Coronary artery (tissue), 2 donors: ENCODE measurements at regions not wholly inside any gene's neighbourhood (a gene's known extent, or its start where the extent isn't known, plus 50 kb on each side); places are given as distances from the start of the nearest gene placed in this dataset.

ENCODE experiments used
- DNase-seq: peaks from one replicate; pipeline ENCODE4 v3.0.0-alpha.2; 2017; ENCODE audit warnings: low spot score
- H3K27ac ChIP-seq, 2 donors: fragments of 200-600 bp; sonication (generic); one replicate each; pipeline ENCODE4 v1.5.1; 2016 to 2019
- H3K4me3 ChIP-seq: fragments of 200-600 bp; sonication (generic); 2 replicates; pipeline ENCODE4 v1.5.1; 2016; ENCODE audit warnings: mild to moderate bottlenecking, moderate library complexity
- TF ChIP-seq, protein P1 (sequence below): fragments of 200-600 bp; sonication (generic); IDR thresholded peaks from one replicate; pipeline ENCODE4 v1.5.1; 2019; ENCODE audit warnings: antibody characterized with exemption

DNA sequence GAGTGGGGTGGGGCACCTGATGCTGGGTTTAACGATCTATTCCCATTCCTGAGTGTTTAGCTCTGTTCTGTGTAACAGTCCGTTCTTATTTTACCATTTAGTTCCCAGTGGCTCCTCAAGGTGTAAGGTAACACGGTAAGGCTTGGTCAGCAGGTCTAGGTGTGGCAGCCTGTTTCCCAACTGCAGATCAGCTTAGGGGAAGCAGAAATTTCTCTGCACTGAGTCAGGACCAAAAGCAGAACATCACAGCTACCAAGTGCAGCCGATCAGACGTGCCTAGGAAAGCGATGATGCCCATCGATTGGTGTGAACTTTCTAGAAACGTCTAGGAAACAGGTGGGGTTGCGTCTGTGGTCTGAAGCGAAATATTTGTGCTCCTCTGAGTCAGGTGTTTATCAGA is 240.1 kb downstream of the STIM2 start:
- TF ChIP-seq, protein P1, sequence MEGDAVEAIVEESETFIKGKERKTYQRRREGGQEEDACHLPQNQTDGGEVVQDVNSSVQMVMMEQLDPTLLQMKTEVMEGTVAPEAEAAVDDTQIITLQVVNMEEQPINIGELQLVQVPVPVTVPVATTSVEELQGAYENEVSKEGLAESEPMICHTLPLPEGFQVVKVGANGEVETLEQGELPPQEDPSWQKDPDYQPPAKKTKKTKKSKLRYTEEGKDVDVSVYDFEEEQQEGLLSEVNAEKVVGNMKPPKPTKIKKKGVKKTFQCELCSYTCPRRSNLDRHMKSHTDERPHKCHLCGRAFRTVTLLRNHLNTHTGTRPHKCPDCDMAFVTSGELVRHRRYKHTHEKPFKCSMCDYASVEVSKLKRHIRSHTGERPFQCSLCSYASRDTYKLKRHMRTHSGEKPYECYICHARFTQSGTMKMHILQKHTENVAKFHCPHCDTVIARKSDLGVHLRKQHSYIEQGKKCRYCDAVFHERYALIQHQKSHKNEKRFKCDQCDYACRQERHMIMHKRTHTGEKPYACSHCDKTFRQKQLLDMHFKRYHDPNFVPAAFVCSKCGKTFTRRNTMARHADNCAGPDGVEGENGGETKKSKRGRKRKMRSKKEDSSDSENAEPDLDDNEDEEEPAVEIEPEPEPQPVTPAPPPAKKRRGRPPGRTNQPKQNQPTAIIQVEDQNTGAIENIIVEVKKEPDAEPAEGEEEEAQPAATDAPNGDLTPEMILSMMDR: no peak
- DNase-seq: no peak
- no peak overlapping the region for H3K27ac ChIP-seq
- no peak overlapping the region for H3K4me3 ChIP-seq

DNA sequence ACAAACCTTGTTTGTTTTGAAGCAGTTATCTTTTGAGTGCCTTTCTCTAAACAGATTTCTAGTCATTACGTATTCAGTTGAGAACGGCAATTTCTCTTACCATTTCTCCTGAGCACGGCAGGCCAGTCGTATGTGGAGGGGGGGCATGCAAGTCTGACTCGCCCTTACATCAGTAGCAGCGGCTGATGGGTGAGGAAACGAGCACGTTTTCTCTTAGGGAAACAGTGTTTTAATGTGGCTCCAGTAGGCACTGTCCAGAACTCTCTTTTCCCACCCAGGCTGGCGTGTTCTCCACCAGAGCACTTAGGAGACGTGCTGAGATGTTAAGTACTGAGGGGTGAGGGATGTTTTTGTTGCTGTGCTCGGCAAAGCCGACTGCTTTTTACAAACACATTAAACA is 240.5 kb downstream of the STIM2 start:
- Histone ChIP-seq H3K4me3 (no peak overlapping the region), H3K27ac (no peak overlapping the region)
- TF ChIP-seq, protein P1: no peak
- no peak for DNase-seq

DNA sequence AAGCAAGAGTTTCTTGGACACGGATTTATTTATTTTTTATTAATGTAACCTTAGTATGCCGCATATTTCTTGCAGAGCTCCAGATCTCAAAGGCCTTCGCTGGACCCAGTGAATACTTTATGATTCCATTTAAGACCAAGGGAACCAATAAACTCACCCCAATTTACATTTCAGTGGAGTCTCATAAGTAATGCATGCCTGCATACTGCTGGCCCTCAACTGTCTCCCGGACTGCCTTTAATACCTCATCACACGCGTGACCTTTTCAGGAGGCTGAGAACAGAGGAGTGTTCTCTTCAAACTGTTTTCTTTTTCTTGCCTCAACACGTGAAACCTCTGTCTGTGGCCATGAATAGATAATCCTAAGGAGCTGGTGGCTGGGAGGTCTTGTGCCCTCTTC is 240.9 kb downstream of the STIM2 start:
- Histone ChIP-seq H3K4me3 (no peak overlapping the region), H3K27ac (no peak overlapping the region)
- TF ChIP-seq, protein P1: no peak
- no peak for DNase-seq

DNA sequence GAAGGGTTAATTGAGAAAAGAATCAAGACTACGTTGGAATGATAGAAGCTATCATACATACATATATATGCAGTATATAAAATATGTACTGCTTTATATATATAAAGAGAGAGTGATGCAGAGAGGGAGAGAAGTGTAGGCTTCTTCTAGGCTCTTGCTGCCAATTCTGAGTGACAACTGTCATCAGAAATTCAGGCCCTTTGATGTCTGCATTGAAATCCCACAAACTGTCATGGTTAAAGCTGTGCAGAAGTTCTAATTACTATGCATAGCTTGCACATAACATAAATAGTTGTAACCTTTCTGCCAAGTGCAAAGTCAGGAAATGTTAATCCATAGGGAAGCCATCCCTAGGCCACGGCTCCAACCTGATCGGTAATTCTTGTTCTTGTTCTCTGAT is 251.0 kb downstream of the STIM2 start:
- Histone ChIP-seq H3K4me3 (no peak overlapping the region), H3K27ac (no peak overlapping the region)
- DNase-seq: no peak
- TF ChIP-seq, protein P1: no peak

DNA sequence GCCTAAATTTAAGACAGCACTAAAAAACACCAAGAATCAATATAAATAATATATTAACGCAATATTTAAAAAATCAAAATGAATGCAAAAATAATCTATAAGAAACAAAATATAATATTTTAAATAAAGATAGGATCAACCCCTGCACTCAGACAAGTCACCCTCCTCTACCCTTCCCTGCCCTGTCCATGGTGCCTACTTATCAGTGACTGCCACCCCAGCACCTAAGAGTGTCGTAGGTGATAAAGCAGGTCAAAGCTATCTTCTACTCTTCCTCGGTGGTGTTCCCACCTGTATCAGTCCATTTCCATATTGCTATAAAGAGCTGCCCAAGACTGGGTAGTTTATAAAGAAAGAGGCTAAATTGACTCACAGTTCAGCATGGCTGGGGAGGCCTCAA is 251.9 kb downstream of the STIM2 start:
- Histone ChIP-seq H3K4me3 (no peak overlapping the region), H3K27ac (no peak overlapping the region)
- TF ChIP-seq, protein P1: no peak
- DNase-seq: no peak

DNA sequence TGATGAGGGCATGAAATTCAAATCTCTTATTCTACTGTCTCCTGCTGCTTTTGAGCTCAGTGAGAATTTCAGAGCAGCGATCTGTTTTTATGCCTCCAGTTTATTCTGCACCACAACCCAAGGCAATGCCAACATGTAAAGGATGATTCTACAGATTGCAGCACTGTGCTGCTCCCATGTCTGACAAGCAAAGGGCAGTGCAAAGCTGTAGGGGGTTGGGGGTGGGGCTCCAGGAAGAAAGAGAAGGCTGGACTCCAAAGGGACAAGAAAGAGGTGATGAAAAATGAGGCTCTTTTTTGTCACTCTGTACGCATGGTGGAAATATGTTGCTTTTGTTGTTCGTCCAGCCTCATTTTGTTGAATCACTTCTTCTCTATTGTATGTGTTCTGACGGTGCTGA is 254.6 kb downstream of the STIM2 start:
- TF ChIP-seq, protein P1: no peak
- no peak for DNase-seq
- Histone ChIP-seq H3K4me3 (no peak overlapping the region), H3K27ac (no peak overlapping the region)

DNA sequence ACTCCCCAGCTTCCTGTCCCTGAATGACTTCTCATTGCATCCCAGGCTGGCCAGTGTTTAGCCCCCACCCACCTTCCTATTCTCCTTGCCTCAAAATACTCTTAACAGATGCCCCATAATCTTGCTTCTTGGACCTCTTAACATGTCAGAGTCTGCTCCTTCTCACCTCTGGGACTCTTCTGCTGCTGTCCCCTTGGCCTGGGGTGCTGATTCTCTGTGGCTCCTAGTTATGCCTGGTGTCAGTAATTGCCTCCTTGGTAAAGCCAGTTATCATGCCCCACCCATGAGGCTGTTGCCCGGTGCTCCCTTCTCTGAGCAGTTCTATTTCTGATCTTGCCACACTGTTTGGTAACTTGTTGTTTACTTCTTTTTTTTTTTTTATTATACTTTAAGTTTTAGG is 256.8 kb downstream of the STIM2 start:
- no peak overlapping the region for H3K4me3 ChIP-seq
- DNase-seq: no peak
- no peak overlapping the region for H3K27ac ChIP-seq

More for the DNA sequence above, 256.8 kb downstream of the STIM2 start:
- TF ChIP-seq, protein P1: no peak
